ENCODE measurements at regions not wholly inside any gene's neighbourhood (a gene's known extent, or its start where the extent isn't known, plus 50 kb on each side); places are given as distances from the start of the nearest gene placed in this dataset.

DNA sequence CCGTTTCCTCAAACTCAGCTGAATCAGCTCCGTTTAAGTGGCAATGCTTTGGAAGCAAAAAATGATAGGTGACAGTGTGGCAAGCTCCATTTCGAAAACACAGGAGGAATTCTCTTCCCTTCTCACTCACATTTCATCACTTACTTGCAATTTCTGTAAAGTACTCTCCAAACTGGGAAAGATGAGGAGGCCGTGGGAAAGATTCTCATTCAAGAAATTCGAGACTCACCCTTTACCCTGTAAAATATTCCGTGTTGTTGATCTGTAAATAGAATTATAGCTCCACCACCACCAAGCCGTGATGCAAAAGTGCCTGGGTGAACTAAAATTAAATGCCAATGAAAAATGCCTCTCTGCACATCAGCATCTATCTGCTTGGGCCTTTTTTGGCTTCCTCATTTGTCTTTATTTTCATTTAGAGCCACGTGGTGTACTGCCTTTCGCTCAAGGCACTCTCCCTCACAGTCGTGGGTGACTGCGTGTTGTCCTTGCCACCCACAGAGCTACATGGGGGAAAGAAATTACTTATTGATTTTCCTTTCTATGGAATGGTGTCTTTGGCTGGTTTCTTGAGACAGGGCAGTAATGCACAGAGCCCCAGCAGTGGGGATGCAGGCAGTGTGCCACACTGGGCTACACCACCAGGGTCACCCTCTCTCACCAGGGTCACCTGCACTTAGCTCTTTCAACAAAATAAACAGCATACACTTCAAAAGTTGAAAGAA, 289.3 kb upstream of the TAS2R1 start:
- Histone ChIP-seq H4K8ac (ENCODE audit: extremely low read depth, insufficient read depth, low read length) (no peak overlapping the region), H3K23me2 (ENCODE audit: low read depth, low read length) (no peaks in the 10 kb centered on the region), H3K79me2 (ENCODE audit: control insufficient read depth in 1 of 2, insufficient read depth in 2 of 2, low read length in 2 of 2) (no peaks in the 10 kb centered on the region), H4K5ac (ENCODE audit: insufficient read length, low read depth, low read length) (no peak overlapping the region), H3K79me1 (ENCODE audit: low read depth, low read length) (no peaks in the 10 kb centered on the region), H4K20me1 (replicated peaks in 1 of 2; ENCODE audit: control insufficient read depth in 1 of 2, insufficient read depth in 2 of 2, low read length in 2 of 2) (no peaks in the 10 kb centered on the region), H3K4me1 (replicated peaks in 1 of 4; ENCODE audit: control insufficient read depth in 3 of 4, insufficient read depth in 4 of 4, low read length in 3 of 4) (no peaks in the 10 kb centered on the region), H2BK20ac (ENCODE audit: low read length) (no peak overlapping the region), H4K91ac (replicated peaks; ENCODE audit: insufficient read length, low read length) (no peak overlapping the region), H3K27me3 (replicated peaks in 1 of 4; ENCODE audit: control insufficient read depth in 3 of 4, extremely low read depth in 1 of 4, insufficient read depth in 3 of 4, low read length in 3 of 4) (no peaks in the 10 kb centered on the region), H3K23ac (ENCODE audit: insufficient read length) (no peak overlapping the region), H3K4ac (replicated peaks; ENCODE audit: insufficient read length, low read depth, low read length) (no peak overlapping the region), H3K4me3 (ENCODE audit: extremely low read depth in 1 of 4, insufficient read depth in 2 of 4, low read depth in 3 of 4, low read length in 4 of 4) (no peak overlapping the region), H2AFZ (ENCODE audit: low read length) (no peak overlapping the region), H3K14ac (ENCODE audit: insufficient read length) (no peak overlapping the region), H2BK5ac (ENCODE audit: low read depth, low read length) (no peak overlapping the region), H3K27ac (ENCODE audit: low read depth, low read length) (no peak overlapping the region), H2AK5ac (ENCODE audit: low read depth, low read length) (no peak overlapping the region), H3K9me3 (ENCODE audit: insufficient read depth in 2 of 2, low read depth in 1 of 2, low read length in 1 of 2) (peaks cover 11 to 12% of the 10 kb centered on the region in 2 experiments; a peak in 3 of 4 replicates), H3K56ac (replicated peaks; ENCODE audit: insufficient read length, low read depth, low read length) (no peak overlapping the region), H3K18ac (ENCODE audit: extremely low read depth, low read length) (no peak overlapping the region), H2BK120ac (replicated peaks; ENCODE audit: low read depth, low read length) (no peak overlapping the region), H2BK15ac (ENCODE audit: low read length) (no peak overlapping the region), H2BK12ac (ENCODE audit: low read depth, low read length) (no peak overlapping the region), H3K9ac (replicated peaks in 1 of 4; ENCODE audit: extremely low read depth in 1 of 4, low read depth in 3 of 4, low read length in 3 of 4) (no peak overlapping the region), H3K4me2 (ENCODE audit: insufficient read depth in 1 of 2, low read depth in 2 of 2, low read length in 2 of 2) (no peak overlapping the region), H3K36me3 (ENCODE audit: control insufficient read depth in 2 of 4, insufficient read depth in 4 of 4, low read length in 3 of 4) (no peaks in the 10 kb centered on the region; a peak in 1 of 8 replicates)
- CTCF ChIA-PET (ENCODE audit: partially characterized antibody): interaction anchor here (0.6 to 5.4 kb wide), 7 partner anchors 10 to 111 kb away, joined by 3 to 24 read pairs (median 6); no protein-coding TSS in a partner anchor
- no peak for TF ChIP-seq ZNF274 (IDR thresholded peaks at IDR 0.05; ENCODE audit: borderline replicate concordance, extremely low read depth, low read length)
- no peak for TF ChIP-seq HDAC2 (IDR thresholded peaks at IDR 0.05; ENCODE audit: borderline replicate concordance in 1 of 2, low read depth in 2 of 2, low read length in 2 of 2)
- TF ChIP-seq SIX5 (IDR thresholded peaks at IDR 0.05; ENCODE audit: low read depth, low read length): no peak
- TF ChIP-seq NRF1 (IDR thresholded peaks at IDR 0.05; ENCODE audit: low read depth, low read length): no peak
- no peak for TF ChIP-seq SAP30 (IDR thresholded peaks at IDR 0.05; ENCODE audit: insufficient read depth, insufficient replicate concordance, low read length)
- no peak for TF ChIP-seq SP1 (IDR thresholded peaks at IDR 0.05; ENCODE audit: low read depth, low read length)
- TF ChIP-seq SP2 (IDR thresholded peaks at IDR 0.05; ENCODE audit: low read length): no peak
- TF ChIP-seq JUN (IDR thresholded peaks at IDR 0.05; ENCODE audit: low read depth, low read length): no peak
- no peak for TF ChIP-seq CTCF (IDR thresholded peaks at IDR 0.05; ENCODE audit: control extremely low read depth in 1 of 3, insufficient read depth in 1 of 3, low read depth in 1 of 3, low read length in 3 of 3)
- TF ChIP-seq EZH2 (IDR thresholded peaks at IDR 0.05; ENCODE audit: low read depth, low read length, severe bottlenecking): no peak
- TF ChIP-seq YY1 (IDR thresholded peaks at IDR 0.05; ENCODE audit: low read depth, low read length): no peak
- DNase-seq (ENCODE audit: low read depth in 1 of 2, low spot score in 2 of 2) (no peak), FAIRE-seq (no peak)
- POLR2A ChIA-PET (ENCODE audit: partially characterized antibody): no interaction called here
- 83% methylated on average over 11 of the region's 11 CpGs; no CpG with 5 or more reads in 1 of the 2 experiments for WGBS, 2 experiments (ENCODE audit: extremely low coverage in 1 of 2, insufficient coverage in 1 of 2, insufficient read length in 1 of 2, insufficient replicate concordance in 2 of 2, low coverage in 1 of 2, low lambda C conversion rate in 2 of 2, missing lambda C conversion rate in 1 of 2)
